ENCODE measurements at regions not wholly inside any gene's neighbourhood (a gene's known extent, or its start where the extent isn't known, plus 50 kb on each side); places are given as distances from the start of the nearest gene placed in this dataset.

DNA sequence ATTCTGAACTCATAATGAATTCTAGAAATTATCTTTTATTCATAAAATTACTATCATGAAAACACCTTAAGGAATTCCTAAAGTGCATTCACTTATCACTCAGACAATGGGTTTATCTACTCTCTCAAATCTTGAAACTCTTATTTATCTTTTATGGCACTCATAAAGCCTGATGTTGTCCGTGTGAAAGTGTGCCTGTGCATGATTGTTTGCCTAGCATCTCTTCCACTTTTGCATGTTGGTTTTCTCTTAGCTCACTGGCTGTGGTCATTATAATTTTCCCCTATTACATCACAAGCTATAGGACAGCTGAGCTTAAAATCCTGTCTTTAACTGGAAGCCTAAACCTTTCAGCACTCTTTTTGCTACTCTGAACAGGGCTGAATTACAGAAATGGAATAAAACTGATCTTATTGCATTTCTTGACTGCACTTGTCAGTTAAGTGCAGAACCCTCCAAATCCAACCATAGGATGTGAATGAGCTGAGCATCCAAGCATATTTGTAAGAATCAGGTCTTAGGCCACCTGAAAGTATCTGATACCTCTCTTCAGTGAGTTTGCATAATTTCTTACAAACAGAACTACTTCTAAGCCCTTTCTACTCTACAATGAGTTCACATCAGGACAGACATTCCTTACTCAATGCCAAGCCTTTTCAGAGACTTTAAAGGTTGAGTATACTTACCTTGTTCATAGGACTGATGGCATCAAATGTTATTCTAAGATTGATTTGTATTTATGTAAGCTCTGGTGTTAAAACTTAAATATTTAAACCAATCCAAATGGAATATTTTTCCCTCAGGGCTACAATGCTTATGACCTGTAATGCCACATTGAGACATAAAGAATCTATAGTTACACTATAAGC is 221.2 kb upstream of the KITLG start:
- DNase-seq = no peak

DNA sequence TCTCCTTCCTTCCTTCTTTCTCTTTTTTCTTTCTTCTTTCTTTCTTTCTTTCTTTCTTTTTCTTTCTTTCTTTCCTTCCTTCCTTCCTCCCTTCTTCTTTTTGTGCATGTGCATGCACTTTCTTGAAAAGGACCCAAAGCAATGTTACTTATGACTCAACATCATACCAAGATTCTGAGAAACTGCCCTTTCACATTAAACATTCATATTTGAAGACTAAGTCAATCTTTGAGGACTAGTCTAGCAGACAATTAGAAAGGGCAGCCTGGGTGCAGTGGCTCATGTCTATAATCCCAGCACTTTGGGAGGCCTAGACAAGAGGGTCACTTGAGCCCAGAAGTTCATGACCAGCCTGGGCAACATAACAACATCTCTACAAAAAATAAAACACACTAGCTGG is 212.8 kb upstream of the KITLG start:
- no peak for DNase-seq

DNA sequence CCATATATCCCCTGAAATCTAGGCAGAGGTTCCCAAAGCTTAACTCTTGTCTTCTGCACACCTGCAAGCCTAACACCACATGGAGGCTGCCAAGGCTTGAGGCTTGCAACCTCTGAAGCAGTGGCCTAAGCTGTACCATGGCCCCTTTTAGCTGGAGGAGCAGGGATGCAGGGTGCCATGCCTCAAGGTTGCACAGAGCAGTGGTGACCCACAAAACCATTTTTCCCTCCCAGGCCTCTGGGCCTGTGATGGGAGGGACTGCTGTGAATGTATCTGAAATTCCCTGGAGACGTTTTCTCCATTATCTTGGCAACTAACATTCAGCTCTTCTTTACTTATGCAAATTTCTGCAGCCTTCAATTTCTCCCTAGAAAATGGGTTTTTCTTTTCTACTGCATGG is 210.0 kb upstream of the KITLG start:
- DNase-seq = no peak

DNA sequence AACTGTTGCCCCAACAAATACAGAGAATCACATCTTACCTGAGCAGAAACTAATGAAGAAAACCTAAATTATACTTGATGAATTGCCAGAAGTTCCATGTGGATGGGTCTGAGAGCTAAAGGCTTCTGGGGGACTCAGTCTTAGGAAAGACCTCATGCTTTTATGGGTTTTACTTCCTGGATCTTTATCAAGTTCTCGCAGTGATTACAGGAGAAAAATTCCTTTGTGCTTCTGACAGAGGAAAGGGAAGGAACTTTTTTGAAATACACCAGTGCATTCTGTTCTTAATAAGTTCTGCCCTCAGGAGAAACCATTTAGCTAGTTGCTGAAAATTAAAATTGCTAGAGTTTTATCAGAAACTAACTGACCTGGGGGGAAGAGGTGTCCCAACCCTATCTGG is 203.9 kb upstream of the KITLG start:
- DNase-seq = no peak

DNA sequence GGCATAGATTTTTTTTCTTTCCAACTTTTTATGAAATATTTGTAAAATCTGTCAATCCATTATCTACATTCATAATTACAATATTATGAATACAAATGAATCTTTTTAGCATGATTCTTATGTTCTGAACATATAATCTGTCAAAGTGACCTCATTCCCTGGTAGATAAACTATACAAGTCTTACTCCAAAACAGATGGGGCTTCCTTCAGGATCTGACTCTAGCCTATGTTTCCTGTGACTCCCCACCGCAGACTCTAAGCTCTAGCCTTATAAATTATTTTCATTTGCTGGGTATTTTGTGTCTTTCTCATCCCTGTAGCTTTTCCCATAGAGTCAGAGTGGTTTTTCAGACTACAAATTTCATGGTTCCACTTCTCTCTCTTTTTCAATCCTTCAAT is 202.1 kb upstream of the KITLG start:
- DNase-seq = no peak

DNA sequence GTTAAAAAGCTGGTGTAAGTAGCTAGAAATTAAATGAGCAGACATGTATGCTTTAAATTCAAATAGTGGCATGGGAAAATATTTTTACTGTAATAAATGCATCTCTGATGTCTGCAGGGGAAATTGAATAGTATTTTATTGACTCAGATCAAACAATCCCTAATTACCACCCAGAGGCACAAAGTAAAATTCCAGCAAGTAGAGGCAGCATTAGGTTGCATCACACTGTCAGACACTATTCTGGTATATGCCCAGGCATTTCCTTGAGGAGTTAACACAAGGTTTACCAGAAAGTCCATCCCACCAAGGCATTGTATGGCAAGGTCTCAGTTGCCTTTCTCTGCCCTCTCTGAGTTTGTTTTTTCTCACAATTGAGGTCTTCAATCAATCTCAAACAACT is 201.6 kb upstream of the KITLG start:
- DNase-seq = no peak

DNA sequence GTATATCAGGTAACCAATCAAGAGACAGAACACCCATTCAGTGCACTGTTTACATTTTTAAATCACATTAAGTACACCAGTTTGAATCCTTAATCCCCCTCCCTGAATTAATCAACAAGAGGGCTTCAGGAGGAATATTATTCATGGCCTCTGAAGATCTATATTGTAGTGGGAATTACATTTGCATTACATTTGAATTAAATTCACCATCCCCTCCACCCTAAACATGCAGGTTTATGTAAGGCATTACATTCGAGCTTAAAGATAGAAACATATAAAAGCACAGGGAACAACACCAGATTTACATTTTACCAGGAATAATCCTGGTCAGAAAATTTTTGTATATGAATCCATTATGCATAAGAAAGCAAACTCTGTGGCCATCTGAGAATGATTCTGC is 197.8 kb upstream of the KITLG start:
- DNase-seq = no peak

DNA sequence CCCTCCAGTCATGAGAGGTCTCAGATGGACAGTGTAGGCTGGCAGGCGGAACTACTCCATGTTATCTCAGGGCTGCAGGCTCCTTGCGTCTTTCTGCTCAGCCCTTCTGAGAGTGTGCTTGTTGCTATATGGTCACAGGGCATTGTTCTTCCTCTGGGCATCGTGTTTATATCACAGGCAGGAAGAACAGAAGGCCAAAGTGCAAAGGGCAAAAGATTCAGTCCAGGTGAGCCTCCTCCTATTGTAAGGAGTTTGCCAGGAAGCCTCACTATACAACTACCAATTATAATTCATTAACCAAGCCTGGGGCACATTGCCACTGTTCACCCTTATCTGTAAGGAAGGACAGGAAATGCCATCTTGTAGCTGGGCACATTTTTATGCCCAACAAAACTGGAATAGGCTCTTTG is 195.5 kb upstream of the KITLG start:
- no peak for DNase-seq

DNA sequence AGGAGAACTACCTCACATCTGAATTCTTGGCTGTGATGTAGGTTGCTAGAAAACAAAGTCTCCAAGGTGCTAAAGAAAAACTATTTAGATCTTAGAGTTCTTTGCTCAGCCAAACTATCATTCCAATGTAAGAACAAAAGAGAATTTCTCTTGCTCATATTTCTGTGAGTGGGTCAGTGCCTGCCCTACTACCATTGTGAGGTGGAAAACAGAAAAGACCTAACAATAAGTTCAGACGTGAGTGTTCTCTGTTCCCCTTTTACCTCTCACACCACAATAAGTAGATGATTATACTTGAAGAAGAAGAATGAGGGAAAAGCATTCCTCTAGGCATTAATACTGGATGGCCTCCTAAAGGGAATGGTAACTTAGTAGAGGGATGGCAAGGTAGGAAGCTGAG is 187.4 kb upstream of the KITLG start:
- DNase-seq = no peak

DNA sequence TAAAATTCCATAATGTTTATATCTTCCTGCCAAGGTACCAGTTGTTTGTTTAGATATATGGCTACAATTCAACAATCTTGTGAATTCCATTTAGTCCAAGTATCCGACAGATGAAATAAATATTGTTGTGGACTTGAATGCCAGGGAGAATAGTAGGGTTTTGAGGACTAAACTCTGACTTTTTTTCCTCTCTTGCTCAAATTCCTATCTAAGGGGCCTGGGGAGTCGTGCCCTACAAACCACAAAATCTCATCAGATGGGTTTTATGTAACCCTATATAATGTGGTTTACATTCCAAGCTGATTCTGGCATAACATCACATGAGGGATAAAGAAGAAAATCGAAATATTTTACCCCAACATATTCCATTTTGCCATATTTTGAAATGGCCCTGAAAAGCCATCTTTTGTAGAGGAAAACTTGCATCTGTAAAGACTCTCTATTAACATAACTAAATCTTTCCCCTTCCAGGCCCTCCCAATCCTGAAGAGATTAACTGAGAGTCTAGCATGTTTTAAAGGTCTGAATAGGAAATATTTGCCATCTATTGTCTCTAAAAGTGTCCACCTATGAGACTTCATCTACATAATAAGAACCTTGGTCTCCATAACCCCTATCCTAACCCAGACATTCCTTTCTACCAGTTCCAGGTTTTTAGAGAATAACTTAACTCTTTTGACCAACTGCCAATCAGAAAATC is 184.7 kb upstream of the KITLG start:
- DNase-seq = no peak

DNA sequence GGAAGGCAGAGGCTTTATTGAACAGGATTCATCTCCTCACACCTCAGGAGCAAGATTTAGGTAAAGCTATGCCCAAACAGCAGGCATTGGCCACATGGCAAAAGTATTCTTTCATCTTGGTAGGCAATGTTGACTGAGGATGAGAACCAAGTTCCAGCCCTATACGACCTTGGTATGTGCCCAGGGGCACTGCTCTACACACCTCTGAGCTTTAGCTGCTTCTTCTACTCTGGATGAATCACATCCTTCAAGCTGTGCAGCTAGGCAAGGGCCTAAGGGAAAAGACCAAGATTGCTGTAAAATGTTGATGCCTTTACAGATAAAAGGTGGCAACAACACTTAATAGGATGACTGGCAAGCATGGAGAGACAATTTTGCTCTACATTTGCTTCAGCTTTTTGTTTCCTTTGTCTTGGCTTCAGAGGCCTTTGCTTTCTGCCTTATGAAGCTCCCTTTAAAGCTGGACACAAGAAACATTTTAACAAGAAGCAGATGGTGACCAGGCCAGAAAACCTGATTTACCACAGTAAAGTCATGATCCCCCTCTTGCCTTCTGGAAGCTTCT is 183.3 kb upstream of the KITLG start:
- no peak for DNase-seq

DNA sequence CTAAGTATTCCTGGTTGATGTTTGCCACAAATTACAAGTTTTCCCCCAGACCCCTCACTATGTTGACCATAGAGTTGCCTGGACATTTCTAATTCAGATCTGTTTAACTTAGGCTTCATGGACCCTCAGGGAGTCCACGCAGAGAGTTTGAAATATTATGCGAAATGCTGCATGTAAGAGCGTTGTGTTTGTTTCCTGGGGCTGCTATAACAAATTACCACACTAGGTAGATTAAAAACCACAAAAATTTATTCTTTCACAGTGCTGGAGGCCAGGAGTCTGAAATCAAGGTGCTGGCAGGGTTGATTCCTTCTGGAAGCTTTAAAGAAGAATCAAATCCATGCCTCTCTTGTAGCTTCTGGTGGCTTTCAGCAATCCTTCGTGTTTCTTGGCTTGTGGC is 177.9 kb upstream of the KITLG start:
- no peak for DNase-seq

DNA sequence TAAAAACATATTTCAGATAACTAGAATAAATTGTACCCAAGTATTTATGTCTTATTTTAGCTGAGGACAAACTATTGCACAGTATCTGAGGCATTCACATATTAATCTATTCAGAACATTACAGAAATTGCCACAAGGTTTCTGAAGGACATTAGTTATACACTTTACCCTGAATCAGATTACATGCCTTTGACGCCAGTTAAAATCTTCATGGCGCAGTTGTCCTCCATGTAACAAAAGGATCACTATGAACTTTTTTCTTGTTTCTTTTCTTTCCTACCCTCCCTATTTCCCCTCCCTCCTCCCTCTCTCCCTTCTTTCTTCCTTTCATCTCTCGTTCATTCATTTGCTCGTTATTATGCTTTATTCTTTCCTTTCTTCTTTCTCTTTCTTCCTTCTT is 176.6 kb upstream of the KITLG start:
- DNase-seq = no peak

DNA sequence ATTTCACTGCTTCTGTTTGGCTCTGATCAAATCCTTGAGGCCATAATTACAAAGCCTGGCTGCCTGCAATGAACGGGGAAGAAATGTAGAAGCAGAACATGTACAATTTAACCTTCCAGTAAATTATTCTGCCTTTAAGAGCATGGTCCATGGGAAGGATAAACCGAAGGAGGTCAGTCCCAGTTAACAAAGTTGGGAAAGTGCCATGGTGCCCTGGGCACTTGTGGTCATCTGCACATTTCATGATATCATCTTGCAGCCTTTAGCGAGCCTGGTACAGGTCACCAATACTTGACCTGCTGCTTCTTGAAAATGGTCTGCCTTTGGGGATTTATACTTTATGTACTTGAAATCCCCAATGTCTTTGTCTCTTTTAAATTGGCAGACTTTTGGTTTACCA is 175.9 kb upstream of the KITLG start:
- DNase-seq = no peak

DNA sequence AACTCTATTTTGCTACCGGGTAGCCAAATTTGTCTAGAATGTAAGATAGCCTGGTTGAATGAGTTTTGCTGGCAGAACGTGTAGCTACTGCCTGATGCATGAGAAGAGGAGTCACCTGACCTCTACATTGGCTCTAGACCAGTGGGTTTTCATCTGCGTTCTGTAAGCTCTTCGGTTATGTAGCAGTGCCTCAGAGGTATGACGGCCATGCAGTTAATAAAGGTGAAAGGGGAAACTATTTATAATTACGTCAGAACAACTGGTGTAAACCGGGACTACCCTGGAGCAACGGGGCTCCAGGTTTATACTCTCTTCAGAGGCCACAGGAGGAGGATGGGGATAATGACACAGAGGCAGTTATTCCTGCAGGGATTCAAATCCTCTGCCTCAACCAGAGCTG is 173.4 kb upstream of the KITLG start:
- no peak for DNase-seq

DNA sequence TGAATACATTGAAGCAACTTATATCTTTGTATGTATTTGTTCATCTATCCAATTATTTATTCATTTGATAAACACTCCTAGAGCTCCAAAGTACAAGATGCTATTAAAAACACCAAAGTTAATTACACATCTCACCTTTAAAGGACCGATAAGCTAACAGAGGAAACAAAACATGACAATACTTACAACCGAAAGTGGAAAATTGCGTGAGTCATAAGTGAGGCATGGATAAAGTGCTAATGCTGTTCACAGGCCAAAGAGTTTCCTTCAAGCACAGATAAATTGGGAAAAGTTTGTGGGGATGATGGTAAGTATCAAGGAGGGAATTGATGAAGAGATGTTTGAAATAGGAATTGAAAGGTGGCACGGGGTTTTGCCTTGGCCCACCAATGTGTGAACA is 172.8 kb upstream of the KITLG start:
- DNase-seq = no peak

DNA sequence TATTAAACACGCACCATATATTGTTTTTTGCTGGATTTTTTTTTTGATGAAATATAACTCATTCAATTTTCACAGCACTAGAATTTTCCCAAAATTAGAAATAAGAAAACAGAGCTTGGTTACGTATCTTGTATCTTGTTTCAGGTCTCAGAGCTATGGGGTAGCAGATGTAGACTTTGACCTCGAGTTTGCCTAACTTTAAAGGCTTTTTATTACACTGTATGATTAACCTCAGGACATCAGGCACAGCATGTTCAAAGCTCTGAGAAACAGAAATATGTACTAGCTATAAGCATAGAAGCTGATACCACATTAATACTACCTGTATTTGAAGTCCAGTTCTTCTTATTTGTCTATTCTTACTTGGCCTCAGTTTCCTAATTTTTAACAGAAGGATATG is 171.9 kb upstream of the KITLG start:
- DNase-seq = no peak

DNA sequence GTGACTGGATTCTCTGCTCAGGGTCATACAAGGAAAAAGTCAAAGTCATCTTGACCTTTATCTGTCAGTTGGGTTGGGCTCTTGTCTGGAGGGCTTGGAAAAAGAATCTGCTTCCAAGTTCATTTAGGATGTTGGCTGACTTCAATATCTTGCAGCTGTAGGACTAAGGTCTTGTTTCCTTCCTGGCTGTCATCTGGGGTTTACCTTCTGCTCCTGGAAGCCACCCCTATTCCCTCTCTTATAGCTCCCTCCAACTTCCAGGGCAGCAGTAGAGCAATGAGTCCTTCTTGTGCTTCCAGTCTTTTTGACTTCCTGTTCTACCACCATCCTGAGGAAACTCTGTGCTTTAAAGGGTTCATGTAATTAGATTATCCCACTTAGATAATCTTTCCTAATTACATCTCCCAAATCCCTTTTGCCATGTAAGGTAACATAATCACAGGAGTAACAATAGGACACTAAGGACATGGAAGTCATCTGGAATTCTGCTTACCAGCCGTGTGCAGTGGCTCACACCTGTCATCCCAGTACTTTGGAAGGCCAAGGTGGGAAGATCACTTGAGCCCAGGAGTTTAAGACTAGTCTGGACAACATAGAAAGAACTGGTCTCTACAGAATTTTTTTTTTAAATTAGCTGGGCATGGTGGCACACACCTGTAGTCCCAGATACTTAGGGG is 170.7 kb upstream of the KITLG start:
- no peak for DNase-seq

DNA sequence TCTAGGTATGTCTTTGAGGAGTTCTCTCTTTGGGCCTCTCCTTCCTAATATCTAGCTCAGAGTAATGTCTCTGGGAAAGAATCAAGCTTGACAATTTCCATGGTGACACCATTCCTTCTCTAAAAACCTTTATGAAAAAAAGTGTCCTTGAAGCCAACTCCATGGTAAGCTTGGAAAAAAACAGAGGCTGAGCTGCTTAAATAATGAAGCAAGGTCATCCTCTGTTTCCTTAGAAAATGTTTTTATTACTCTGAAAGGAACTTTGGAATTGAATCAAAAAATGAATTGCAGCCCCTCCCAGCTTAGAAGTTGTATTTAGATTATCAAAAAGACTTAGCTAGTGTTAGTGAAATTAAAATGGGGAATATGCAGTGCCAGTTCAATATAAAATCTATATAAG is 166.1 kb upstream of the KITLG start:
- no peak for DNase-seq

DNA sequence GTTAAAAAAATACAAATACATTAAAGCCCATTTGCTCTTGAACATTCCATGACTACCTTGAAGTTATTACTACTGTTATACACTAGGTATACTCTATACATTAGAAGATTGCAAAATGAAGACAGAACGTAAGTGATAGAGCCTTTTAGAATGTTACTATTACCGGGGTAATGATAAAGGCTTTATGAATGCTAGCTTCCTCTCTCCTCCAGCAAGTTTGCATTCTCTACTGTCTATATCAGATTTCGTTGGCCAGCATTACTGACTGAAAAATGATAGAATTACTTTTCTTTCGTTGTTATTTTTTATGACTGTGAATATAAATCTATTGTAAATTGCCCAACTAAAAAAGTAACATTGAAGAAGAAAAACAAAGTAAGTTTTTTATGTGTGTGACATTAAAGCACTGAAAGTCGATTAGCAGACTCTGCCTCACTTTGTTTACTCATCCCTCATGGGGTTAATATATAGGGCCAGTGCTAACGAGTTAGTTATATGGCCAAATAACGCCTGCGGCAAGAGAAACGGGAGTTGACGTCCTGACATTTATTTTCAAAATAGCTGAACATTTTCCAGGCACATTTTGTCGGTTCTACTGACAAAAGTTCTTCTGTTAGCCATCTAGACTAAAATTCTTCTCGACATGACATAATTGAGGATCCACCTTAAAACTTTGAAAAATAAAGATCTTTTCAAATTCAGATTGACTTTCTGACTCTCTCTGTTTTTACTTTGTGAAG is 163.8 kb upstream of the KITLG start:
- no peak for DNase-seq

DNA sequence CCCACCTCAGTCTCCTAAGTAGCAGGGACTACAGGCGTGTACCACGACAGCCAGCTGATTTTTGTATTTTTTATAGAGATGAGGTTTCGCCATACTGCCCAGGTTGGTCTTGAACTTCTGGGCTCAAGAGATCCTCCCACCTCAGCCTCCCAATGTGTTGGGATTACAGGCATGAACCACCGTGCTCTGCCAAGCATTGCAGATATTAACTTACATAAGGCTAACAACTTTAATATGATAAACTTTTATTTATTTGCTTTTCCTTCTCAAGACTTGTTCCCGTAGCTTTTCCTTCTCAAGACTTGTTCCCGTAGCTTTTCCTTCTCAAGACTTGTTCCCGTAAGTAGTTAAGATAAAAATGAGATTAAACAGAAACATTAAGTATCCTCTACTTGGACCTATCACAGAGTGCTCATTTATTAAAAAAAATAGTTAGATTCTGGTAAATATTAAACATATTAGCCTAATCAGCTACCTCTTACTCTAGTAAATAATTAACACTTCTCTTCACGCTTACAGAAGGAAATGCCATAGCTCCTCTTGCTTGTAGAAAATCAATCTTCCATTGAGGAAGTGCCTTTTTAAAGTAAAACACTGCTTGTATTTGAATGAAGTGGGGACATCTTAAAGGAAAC is 157.7 kb upstream of the KITLG start:
- DNase-seq = no peak

DNA sequence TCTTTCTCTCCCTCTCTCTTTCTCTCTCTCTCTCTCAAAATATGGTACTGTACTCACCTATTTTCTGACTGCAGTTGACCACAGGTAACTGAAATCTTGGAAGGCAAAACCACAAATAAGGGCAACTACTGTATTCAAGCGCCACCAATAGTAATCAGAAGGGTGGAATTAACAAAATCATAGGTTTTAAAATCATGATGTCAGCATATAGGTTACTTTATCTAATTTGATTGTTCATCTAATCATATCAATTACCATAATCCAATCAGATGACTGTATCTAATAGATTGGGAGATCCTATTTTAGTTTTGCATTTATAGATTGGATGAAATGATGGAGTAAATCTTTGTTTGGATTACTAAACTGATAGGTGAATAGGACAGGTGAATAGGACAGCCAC is 155.8 kb upstream of the KITLG start:
- no peak for DNase-seq

DNA sequence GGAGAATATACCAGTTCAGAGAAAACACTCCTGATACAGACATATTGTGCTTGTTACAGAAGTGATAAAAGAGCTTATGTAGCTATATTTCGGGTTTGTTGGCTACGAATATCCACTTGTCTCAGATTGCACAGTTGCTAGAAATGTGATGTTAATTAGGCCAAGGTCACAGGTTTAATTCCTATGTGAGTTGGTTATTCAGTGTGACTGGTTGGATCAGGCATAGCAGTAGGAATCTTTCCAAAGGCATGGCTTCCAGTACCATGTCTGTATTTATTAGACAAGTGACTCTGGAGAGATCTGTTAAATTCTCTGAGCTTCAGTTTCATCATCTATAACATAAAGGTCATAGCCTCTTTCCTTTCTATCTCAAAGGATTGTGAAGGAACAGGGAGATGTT is 152.7 kb upstream of the KITLG start:
- no peak for DNase-seq
